Chondrocyte (in vitro differentiated cells): ENCODE measurements at regions not wholly inside any gene's neighbourhood (a gene's known extent, or its start where the extent isn't known, plus 50 kb on each side); places are given as distances from the start of the nearest gene placed in this dataset.

Experiments
- DNase-seq: peaks from one replicate; pipeline ENCODE4 v3.0.0; 2021; ENCODE audit warnings: mixed read lengths, low spot score
- H3K27ac Mint-ChIP-seq: one replicate; pipeline ENCODE4 v1.8.0; 2021; ENCODE audit warnings: mild to moderate bottlenecking, moderate library complexity, mixed read lengths; ENCODE audit not compliant: unreplicated experiment
- H3K27me3 Mint-ChIP-seq: 2 replicates; pipeline ENCODE4 v1.8.0; 2021; ENCODE audit warnings: low read depth, mixed read lengths
- H3K36me3 Mint-ChIP-seq: 2 replicates; pipeline ENCODE4 v1.8.0; 2021; ENCODE audit warnings: low read depth, mixed read lengths
- H3K4me1 Mint-ChIP-seq: 2 replicates; pipeline ENCODE4 v1.8.0; 2021; ENCODE audit warnings: low read depth, mild to moderate bottlenecking, mixed read lengths
- H3K4me3 Mint-ChIP-seq: one replicate; pipeline ENCODE4 v1.8.0; 2021; ENCODE audit warnings: mild to moderate bottlenecking, moderate library complexity, mixed read lengths; ENCODE audit not compliant: unreplicated experiment
- H3K9me3 Mint-ChIP-seq: 2 replicates; pipeline ENCODE4 v1.8.0; 2021; ENCODE audit warnings: low read depth, mixed read lengths
- CTCF ChIP-seq: fragments of 200-600 bp; sonication (generic); IDR thresholded peaks from 2 replicates; pipeline ENCODE4 v1.5.0; 2021; ENCODE audit warnings: antibody characterized with exemption, mild to moderate bottlenecking, moderate library complexity

GRCh38 chr21:17900281-17900989 is 81.3 kb upstream of the C21orf91 start:
- Mint-ChIP-seq H3K4me1 (peaks cover 11% of the 10 kb centered on the region), H3K9me3 (peaks cover 20% of the 10 kb centered on the region), H3K4me3 (no peak overlapping the region), H3K27ac (no peak overlapping the region), H3K27me3 (peaks cover 23% of the 10 kb centered on the region), H3K36me3 (peaks cover 2% of the 10 kb centered on the region)
- TF ChIP-seq CTCF, result no peak
- no peak for DNase-seq

- Mint-ChIP-seq H3K4me1 (no peaks in the 10 kb centered on the region), H3K27ac (no peak overlapping the region)
Measured at GRCh38 chr21:17889171-17889570, 70.0 kb upstream of the C21orf91 start.

GRCh38 chr21:17869115-17869514 is 50.0 kb upstream of the C21orf91 start:
- DNase-seq, result no peak
- H3K36me3 Mint-ChIP-seq, result no peaks in the 10 kb centered on the region
- H3K27ac Mint-ChIP-seq, result no peak overlapping the region
- TF ChIP-seq CTCF, result no peak
- H3K9me3 Mint-ChIP-seq, result peaks cover 15% of the 10 kb centered on the region
- H3K27me3 Mint-ChIP-seq, result peaks cover 6% of the 10 kb centered on the region
- H3K4me3 Mint-ChIP-seq, result no peak overlapping the region
- peaks cover 3% of the 10 kb centered on the region for H3K4me1 Mint-ChIP-seq

More at GRCh38 chr21:17889171-17889570, 70.0 kb upstream of the C21orf91 start:
- Mint-ChIP-seq H3K27me3 (peaks cover 22% of the 10 kb centered on the region), H3K4me3 (no peak overlapping the region), H3K9me3 (no peaks in the 10 kb centered on the region), H3K36me3 (no peaks in the 10 kb centered on the region)
- no peak for DNase-seq
- TF ChIP-seq CTCF, result no peak
